ENCODE measurements at regions not wholly inside any gene's neighbourhood (a gene's known extent, or its start where the extent isn't known, plus 50 kb on each side); places are given as distances from the start of the nearest gene placed in this dataset.

GRCh38 chr2:22887845-22888244, 497.1 kb upstream of the KLHL29 start:
- H3K27me3 ChIP-seq (replicated peaks; ENCODE audit: control insufficient read depth, insufficient read depth, low read length) = no peaks in the 10 kb centered on the region
- DNase-seq (ENCODE audit: extremely low read depth, insufficient read length) = no peak
- no peak overlapping the region for H3K4me3 ChIP-seq (replicated peaks; ENCODE audit: low read depth, low read length)
- no peaks in the 10 kb centered on the region for H3K36me3 ChIP-seq (ENCODE audit: control insufficient read depth, insufficient read depth, low read length)
- TF ChIP-seq CTCF (IDR thresholded peaks at IDR 0.05; ENCODE audit: insufficient read depth, low read length, poor library complexity, severe bottlenecking) = no peak

- no peak for TF ChIP-seq CTCF (IDR thresholded peaks at IDR 0.05; ENCODE audit: insufficient read depth, low read length, poor library complexity, severe bottlenecking)
- no peak overlapping the region for H3K4me3 ChIP-seq (replicated peaks; ENCODE audit: low read depth, low read length)
- no peaks in the 10 kb centered on the region for H3K36me3 ChIP-seq (ENCODE audit: control insufficient read depth, insufficient read depth, low read length)
- DNase-seq (ENCODE audit: extremely low read depth, insufficient read length) = no peak
- no peaks in the 10 kb centered on the region for H3K27me3 ChIP-seq (replicated peaks; ENCODE audit: control insufficient read depth, insufficient read depth, low read length)
Observed at GRCh38 chr2:22890132-22890531, 494.8 kb upstream of the KLHL29 start.

- Histone ChIP-seq H3K36me3 (ENCODE audit: control insufficient read depth, insufficient read depth, low read length) (no peaks in the 10 kb centered on the region), H3K4me3 (replicated peaks; ENCODE audit: low read depth, low read length) (no peak overlapping the region), H3K27me3 (replicated peaks; ENCODE audit: control insufficient read depth, insufficient read depth, low read length) (no peaks in the 10 kb centered on the region)
- no peak for DNase-seq (ENCODE audit: extremely low read depth, insufficient read length)
- TF ChIP-seq CTCF (IDR thresholded peaks at IDR 0.05; ENCODE audit: insufficient read depth, low read length, poor library complexity, severe bottlenecking) = no peak
Observed at GRCh38 chr2:22893761-22894517, 491.0 kb upstream of the KLHL29 start.

GRCh38 chr2:22894761-22895160, 490.2 kb upstream of the KLHL29 start:
- DNase-seq (ENCODE audit: extremely low read depth, insufficient read length) = no peak
- TF ChIP-seq CTCF (IDR thresholded peaks at IDR 0.05; ENCODE audit: insufficient read depth, low read length, poor library complexity, severe bottlenecking) = no peak
- H3K27me3 ChIP-seq (replicated peaks; ENCODE audit: control insufficient read depth, insufficient read depth, low read length) = no peaks in the 10 kb centered on the region
- no peaks in the 10 kb centered on the region for H3K36me3 ChIP-seq (ENCODE audit: control insufficient read depth, insufficient read depth, low read length)
- H3K4me3 ChIP-seq (replicated peaks; ENCODE audit: low read depth, low read length) = no peak overlapping the region

- no peak for DNase-seq (ENCODE audit: extremely low read depth, insufficient read length)
- no peak for TF ChIP-seq CTCF (IDR thresholded peaks at IDR 0.05; ENCODE audit: insufficient read depth, low read length, poor library complexity, severe bottlenecking)
- Histone ChIP-seq H3K36me3 (ENCODE audit: control insufficient read depth, insufficient read depth, low read length) (no peaks in the 10 kb centered on the region), H3K27me3 (replicated peaks; ENCODE audit: control insufficient read depth, insufficient read depth, low read length) (no peaks in the 10 kb centered on the region), H3K4me3 (replicated peaks; ENCODE audit: low read depth, low read length) (no peak overlapping the region)
Observed at GRCh38 chr2:22897428-22897827, 487.6 kb upstream of the KLHL29 start.

- Histone ChIP-seq H3K36me3 (ENCODE audit: control insufficient read depth, insufficient read depth, low read length) (no peaks in the 10 kb centered on the region), H3K4me3 (replicated peaks; ENCODE audit: low read depth, low read length) (no peak overlapping the region), H3K27me3 (replicated peaks; ENCODE audit: control insufficient read depth, insufficient read depth, low read length) (no peaks in the 10 kb centered on the region)
- no peak for TF ChIP-seq CTCF (IDR thresholded peaks at IDR 0.05; ENCODE audit: insufficient read depth, low read length, poor library complexity, severe bottlenecking)
- no peak for DNase-seq (ENCODE audit: extremely low read depth, insufficient read length)
Observed at GRCh38 chr2:22900674-22901073, 484.3 kb upstream of the KLHL29 start.
